ENCODE measurements at regions not wholly inside any gene's neighbourhood (a gene's known extent, or its start where the extent isn't known, plus 50 kb on each side); places are given as distances from the start of the nearest gene placed in this dataset.
A peak's percentile ranks its signal among the peaks of the same experiment; 100 is the strongest.
"Not testable (repeated sequence)": the region's sequence is repeated elsewhere in the genome, so short reads cannot be mapped to it uniquely, and the experiment has no call there.

GRCh38 chr3:73828348-73828747, 203.6 kb upstream of the PDZRN3 start:
- DNase-seq, result no peak

- DNase-seq, result no peak
Observed at GRCh38 chr3:73827725-73828211, 203.0 kb upstream of the PDZRN3 start.

- DNase-seq, result no peak
Observed at GRCh38 chr3:73827204-73827603, 202.5 kb upstream of the PDZRN3 start.

GRCh38 chr3:73820896-73821295, 196.2 kb upstream of the PDZRN3 start:
- not testable (repeated sequence) for DNase-seq

- no peak for DNase-seq
Observed at GRCh38 chr3:73820431-73820830, 195.7 kb upstream of the PDZRN3 start.

GRCh38 chr3:73815966-73816365, 191.2 kb upstream of the PDZRN3 start:
- DNase-seq, result no peak

GRCh38 chr3:73813692-73814292, 189.1 kb upstream of the PDZRN3 start:
- DNase-seq, result no peak

- no peak for DNase-seq
Observed at GRCh38 chr3:73813291-73813690, 188.6 kb upstream of the PDZRN3 start.

- DNase-seq, result no peak
Observed at GRCh38 chr3:73812054-73812453, 187.3 kb upstream of the PDZRN3 start.

GRCh38 chr3:73808862-73809509, 184.2 kb upstream of the PDZRN3 start:
- no peak for DNase-seq

- no peak for DNase-seq
Observed at GRCh38 chr3:73805435-73805834, 180.7 kb upstream of the PDZRN3 start.

GRCh38 chr3:73804204-73804603, 179.5 kb upstream of the PDZRN3 start:
- no peak for DNase-seq

- DNase-seq, result no peak
Observed at GRCh38 chr3:73801444-73801843, 176.7 kb upstream of the PDZRN3 start.

- no peak for DNase-seq
Observed at GRCh38 chr3:73797311-73797710, 172.6 kb upstream of the PDZRN3 start.

- DNase-seq, result no peak
Observed at GRCh38 chr3:73796382-73796781, 171.6 kb upstream of the PDZRN3 start.

- no peak for DNase-seq
Observed at GRCh38 chr3:73791356-73791755, 166.6 kb upstream of the PDZRN3 start.

GRCh38 chr3:73789825-73790444, 165.2 kb upstream of the PDZRN3 start:
- DNase-seq, result no peak

- no peak for DNase-seq
Observed at GRCh38 chr3:73787620-73788019, 162.9 kb upstream of the PDZRN3 start.

- no peak for DNase-seq
Observed at GRCh38 chr3:73786998-73787397, 162.3 kb upstream of the PDZRN3 start.

- peak; percentile 88 for DNase-seq
Observed at GRCh38 chr3:73786321-73786807, 161.6 kb upstream of the PDZRN3 start.

- DNase-seq, result no peak
Observed at GRCh38 chr3:73784686-73785392, 160.1 kb upstream of the PDZRN3 start.

GRCh38 chr3:73783811-73784210, 159.1 kb upstream of the PDZRN3 start:
- no peak for DNase-seq

GRCh38 chr3:73781541-73781940, 156.8 kb upstream of the PDZRN3 start:
- no peak for DNase-seq

- no peak for DNase-seq
Observed at GRCh38 chr3:73774645-73775044, 149.9 kb upstream of the PDZRN3 start.

Data from T1000 (cell line).